Mucosa of descending colon (tissue), 3 donors: ENCODE measurements at regions not wholly inside any gene's neighbourhood (a gene's known extent, or its start where the extent isn't known, plus 50 kb on each side); places are given as distances from the start of the nearest gene placed in this dataset.

Experiments
- ATAC-seq: fragments of 200-7000 bp; cut with Tn5 transposase; one replicate; pipeline ENCODE4 v1.9.1; 2020; ENCODE audit warnings: mild to moderate bottlenecking, moderate library complexity
- DNase-seq, 3 donors: peaks; one replicate each; pipeline ENCODE4 v3.0.0-alpha.2; 2020
- H3K36me3 ChIP-seq: fragments of 200-600 bp; one replicate; pipeline ENCODE4 v1.8.0; 2021; ENCODE audit warnings: low read depth, mild to moderate bottlenecking
- H3K4me1 ChIP-seq: fragments of 200-600 bp; one replicate; pipeline ENCODE4 v1.8.0; 2021; ENCODE audit warnings: low read depth, mild to moderate bottlenecking
- H3K4me3 ChIP-seq: fragments of 200-600 bp; one replicate; pipeline ENCODE4 v1.8.0; 2021; ENCODE audit warnings: mild to moderate bottlenecking
- H3K9me3 ChIP-seq: fragments of 200-600 bp; one replicate; pipeline ENCODE4 v1.8.0; 2021; ENCODE audit warnings: mild to moderate bottlenecking
- CTCF ChIP-seq: fragments of 200-600 bp; IDR thresholded peaks from one replicate; pipeline ENCODE4 v1.8.0; 2022; ENCODE audit warnings: antibody characterized with exemption, mild to moderate bottlenecking
- intact Hi-C, 2 donors: fragments of 100-400 bp; cut with DNase I in 1 of 2; cut with micrococcal nuclease in 1 of 2; formaldehyde crosslinking; loops; one replicate each; pipeline versions ENCODE4 v1.11.0 to v1.11.1; 2022; cut with DNase I, micrococcal nuclease
- donor health status: DM: no; HTN: no; CAD: no; lungs with moderate emphysema.
- donor health status: DM: no; HTN: no; CAD: no.
- donor health status: DM: no; HTN: yes; CAD: no.

DNA sequence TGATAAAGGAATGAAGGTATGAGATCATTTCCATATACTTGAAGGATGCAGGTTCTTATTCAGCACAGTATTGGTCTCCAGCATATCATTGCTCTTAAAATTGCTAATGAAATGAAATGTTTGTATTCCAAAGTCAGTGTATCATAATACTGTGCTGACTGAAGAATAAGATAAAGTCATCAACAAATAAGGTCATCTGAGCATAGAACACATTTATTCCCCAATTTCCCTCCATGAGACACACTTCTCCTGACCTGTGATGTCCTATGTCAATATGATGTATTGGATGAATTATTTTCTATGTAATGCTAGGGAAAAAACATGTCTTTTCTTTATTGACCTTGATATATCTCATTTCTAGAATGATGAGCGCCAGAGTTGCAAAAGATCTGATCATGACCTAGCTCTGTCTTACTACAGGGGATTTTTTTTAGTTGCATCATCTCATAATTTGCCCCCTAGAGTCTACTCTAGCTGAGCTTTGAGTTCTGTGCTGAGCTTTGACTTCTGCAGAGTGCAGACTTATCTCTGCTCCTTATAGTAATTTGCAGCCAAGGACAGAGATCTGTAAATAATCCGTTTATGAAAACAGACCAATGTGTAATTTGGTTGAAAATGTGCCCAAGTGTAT is 859.8 kb downstream of the TRIB2 start:
- H3K4me3 ChIP-seq, result no peak overlapping the region
- no peaks in the 10 kb centered on the region for H3K36me3 ChIP-seq
- ATAC-seq (no peak), DNase-seq (no peak)
- intact Hi-C loops, result no loop called here
- no peaks in the 10 kb centered on the region for H3K4me1 ChIP-seq
- no peak for TF ChIP-seq CTCF
- no peaks in the 10 kb centered on the region for H3K9me3 ChIP-seq

- no peaks in the 10 kb centered on the region for H3K36me3 ChIP-seq
- no peaks in the 10 kb centered on the region for H3K9me3 ChIP-seq
- TF ChIP-seq CTCF, result no peak
- ATAC-seq (no peak), DNase-seq (no peak)
- no peak overlapping the region for H3K4me3 ChIP-seq
- intact Hi-C loops, result no loop called here
- no peaks in the 10 kb centered on the region for H3K4me1 ChIP-seq
These were observed 861.8 kb downstream of the TRIB2 start for GRCh38 chr2:13578547-13578946.

DNA sequence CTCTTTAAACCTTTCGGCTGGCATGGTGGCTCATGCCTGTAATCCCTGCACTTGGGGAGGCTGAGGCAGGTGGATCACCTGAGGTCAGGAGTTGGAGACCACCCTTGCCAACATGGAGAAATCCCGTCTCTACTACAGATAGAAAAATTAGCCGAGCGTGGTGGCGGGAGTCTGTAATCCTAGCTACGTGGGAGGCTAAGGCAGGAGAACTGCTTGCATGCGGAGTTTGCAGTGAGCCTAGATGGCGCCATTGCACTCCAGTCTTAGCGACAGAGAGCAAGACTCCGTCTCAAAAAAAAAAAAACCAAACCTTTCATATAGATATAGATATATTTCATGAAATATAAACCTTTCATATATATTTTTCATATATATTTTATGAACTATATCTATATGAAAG is 864.7 kb downstream of the TRIB2 start:
- intact Hi-C loops, result no loop called here
- Histone ChIP-seq H3K4me3 (no peak overlapping the region), H3K4me1 (no peaks in the 10 kb centered on the region), H3K36me3 (no peaks in the 10 kb centered on the region), H3K9me3 (no peaks in the 10 kb centered on the region)
- DNase-seq (no peak), ATAC-seq (no peak)
- TF ChIP-seq CTCF, result no peak

GRCh38 chr2:13583609-13584008 is 866.9 kb downstream of the TRIB2 start:
- no peak for TF ChIP-seq CTCF
- intact Hi-C loops, result no loop called here

GRCh38 chr2:13584020-13584419 is 867.3 kb downstream of the TRIB2 start:
- TF ChIP-seq CTCF, result no peak
- ATAC-seq (no peak), DNase-seq (no peak)
- intact Hi-C loops, result no loop called here
- Histone ChIP-seq H3K4me1 (no peaks in the 10 kb centered on the region), H3K4me3 (no peak overlapping the region), H3K36me3 (no peaks in the 10 kb centered on the region), H3K9me3 (peaks cover 7% of the 10 kb centered on the region)

More at GRCh38 chr2:13583609-13584008, 866.9 kb downstream of the TRIB2 start:
- Histone ChIP-seq H3K9me3 (peaks cover 7% of the 10 kb centered on the region), H3K4me1 (no peaks in the 10 kb centered on the region), H3K36me3 (no peaks in the 10 kb centered on the region), H3K4me3 (no peak overlapping the region)
- DNase-seq (no peak), ATAC-seq (no peak)

GRCh38 chr2:13585732-13586131 is 869.0 kb downstream of the TRIB2 start:
- intact Hi-C loops, result no loop called here
- DNase-seq (no peak), ATAC-seq (no peak)
- Histone ChIP-seq H3K4me3 (no peak overlapping the region), H3K4me1 (no peaks in the 10 kb centered on the region), H3K9me3 (peaks cover 11% of the 10 kb centered on the region), H3K36me3 (no peaks in the 10 kb centered on the region)
- no peak for TF ChIP-seq CTCF
